GM18951 (cell line): ENCODE measurements at regions not wholly inside any gene's neighbourhood (a gene's known extent, or its start where the extent isn't known, plus 50 kb on each side); places are given as distances from the start of the nearest gene placed in this dataset.

Experiments used
- POLR2A ChIP-seq: IDR thresholded peaks from 4 replicates; pipeline ENCODE4 v1.6.1; 2011; ENCODE audit warnings: mild to moderate bottlenecking; ENCODE audit not compliant: insufficient read length, insufficient read depth; ENCODE audit errors: extremely low read depth
- in situ Hi-C: fragments of 300-500 bp; cut with MboI; formaldehyde crosslinking; loops from one replicate; pipeline ENCODE4 v1.12.0; 2022; ENCODE audit warnings: low sequenced_read_pairs, mixed read lengths, inconsistent platforms; ENCODE audit not compliant: unreplicated experiment

DNA sequence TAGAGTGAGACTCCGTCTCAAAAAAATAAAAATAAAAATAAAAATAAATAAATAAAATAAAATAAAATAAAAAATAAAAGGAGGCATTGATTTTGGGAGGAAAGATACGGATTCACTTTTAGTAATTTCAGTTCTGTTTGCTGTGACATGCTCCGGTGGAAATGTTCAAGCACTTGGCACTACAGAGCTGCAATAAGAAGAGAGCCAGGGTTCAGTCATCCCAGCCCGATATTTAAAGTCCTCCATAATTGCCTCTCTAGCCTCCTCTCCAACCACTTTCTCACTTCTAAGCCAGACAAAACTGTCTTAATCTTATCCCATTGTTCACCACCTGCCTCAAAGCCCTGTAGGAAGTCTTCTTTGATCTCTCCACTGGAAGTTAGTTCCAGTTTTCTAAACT, 55.0 kb upstream of the MACF1 start:
- in situ Hi-C loops, result no loop called here
- no peak for TF ChIP-seq POLR2A

DNA sequence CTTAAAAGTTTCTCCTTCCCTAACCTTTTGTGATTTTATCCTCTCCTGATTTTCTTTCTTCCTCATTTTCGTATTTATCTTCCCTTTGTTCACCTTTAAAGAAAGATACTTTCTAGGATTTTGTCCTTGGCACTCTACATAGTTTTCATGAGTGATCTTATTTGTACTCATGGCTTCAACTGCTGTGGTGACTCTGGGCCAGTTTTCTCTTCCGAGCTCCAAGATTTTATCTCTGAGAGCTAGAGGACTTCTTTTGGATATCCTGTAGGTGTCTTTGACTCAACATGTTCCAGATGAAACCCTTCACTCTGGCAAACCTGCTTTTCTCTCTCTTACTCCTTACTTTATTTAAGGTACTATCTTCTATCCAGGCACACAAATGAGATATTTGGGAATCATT, 53.7 kb upstream of the MACF1 start:
- no peak for TF ChIP-seq POLR2A
- in situ Hi-C loops, result no loop called here

DNA sequence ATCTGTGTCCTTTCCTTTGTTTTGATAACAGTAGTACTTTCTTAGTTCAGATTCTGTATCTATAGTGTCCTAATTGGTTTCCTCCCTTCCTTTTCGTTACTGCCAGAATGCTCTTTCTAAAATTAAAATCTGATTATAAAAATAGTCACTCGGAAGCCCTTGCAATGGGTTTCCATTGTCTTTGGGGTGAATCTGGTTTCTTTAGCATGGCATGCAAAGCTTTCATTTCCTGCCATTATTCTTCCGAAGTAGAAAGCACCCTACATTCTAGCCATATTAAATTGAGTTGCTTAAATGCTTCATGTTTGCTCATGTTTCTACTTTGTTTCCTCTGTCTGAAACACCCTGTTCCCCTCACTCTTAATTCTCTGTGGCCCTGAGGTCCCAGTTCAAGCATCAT, 53.2 kb upstream of the MACF1 start:
- no peak for TF ChIP-seq POLR2A
- in situ Hi-C loops, result no loop called here

DNA sequence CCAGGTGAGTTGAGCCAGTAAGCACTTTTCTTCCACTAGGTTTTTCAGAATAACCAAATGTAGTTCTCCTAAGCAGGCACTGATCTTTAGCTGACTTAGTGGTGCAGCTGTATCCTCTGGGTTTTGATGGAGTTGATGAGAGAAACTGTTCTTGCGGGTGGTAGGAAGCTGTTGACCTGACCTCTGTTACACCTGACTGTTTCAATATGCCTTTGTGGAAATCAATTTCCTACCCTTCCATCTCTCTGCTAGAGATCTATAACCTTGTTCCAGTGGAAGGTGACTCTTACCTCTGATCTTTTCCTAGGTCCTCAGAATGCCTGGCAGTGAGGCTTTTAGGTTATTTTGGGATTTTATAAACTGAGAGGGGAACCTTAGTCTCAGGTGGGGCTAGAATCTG, 51.6 kb upstream of the MACF1 start:
- no peak for TF ChIP-seq POLR2A

DNA sequence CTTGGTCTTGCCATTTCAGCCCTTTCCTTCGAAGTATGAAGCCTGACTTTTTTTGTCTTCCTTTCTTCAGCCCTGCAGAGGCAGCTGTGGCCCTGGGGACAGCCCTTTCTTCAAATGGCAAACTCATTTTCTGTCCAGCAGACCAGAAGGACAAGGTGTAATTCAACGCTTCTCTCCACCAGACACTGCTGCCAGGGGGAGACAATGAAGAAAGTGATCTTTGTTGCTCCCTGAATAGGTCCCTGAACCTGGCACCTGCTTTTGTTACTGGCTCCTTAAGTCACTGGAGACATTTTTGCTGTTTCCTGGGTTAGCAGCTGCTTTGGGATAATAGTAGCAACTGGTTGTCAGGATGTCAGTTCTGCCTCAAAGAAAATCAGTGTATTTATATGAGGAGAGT, 50.8 kb upstream of the MACF1 start:
- in situ Hi-C loops, result no loop called here

More for the DNA sequence above, 51.6 kb upstream of the MACF1 start:
- in situ Hi-C loops, result no loop called here

DNA sequence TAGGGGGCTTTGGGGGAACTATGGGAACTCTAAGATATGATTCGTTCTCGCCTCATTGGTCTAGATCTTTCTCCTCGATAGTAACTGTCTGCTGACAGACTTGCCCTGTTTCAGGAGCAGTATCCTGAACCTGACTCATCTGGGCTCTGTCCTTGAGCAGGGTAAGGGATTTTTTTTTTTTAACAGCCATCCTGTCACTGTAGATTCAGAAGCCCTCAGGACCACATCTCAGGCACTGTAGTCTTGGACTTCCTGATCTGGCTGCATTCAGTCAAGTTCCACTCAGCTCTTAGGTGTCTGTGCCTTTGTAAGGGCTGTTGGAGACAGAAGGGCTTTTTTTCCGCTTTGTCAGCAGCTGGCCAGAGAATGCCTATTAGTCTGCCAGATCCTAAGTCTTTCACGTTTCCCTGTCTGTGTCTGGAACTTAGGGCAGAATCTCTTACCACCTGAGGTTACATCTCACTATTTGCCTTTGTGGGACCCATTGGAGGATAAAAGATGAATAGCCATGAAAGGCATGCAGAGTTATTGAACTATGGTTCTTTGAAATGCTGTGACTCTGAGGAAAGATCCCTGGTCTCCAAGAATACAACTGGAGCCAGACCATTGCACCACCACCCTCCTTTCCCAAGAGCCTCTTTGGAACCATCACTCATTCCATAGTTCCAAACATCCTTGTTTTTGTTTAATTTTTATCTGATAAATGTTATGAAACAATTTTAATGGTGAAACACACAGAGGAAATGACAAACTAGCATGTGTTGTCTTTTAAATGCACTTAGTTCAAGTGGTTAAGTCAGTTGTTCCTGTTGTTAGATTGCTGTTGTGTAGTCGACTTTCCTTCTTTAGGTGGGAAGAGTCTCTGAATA, 49.7 kb upstream of the MACF1 start:
- TF ChIP-seq POLR2A, result no peak
- in situ Hi-C loops, result no loop called here

More for the DNA sequence above, 50.8 kb upstream of the MACF1 start:
- TF ChIP-seq POLR2A, result no peak
